Gastroesophageal sphincter (tissue), 3 donors: ENCODE measurements at regions not wholly inside any gene's neighbourhood (a gene's known extent, or its start where the extent isn't known, plus 50 kb on each side); places are given as distances from the start of the nearest gene placed in this dataset.

Experiments
- EP300 ChIP-seq: sonication (generic); formaldehyde crosslinking; IDR thresholded peaks from one replicate; pipeline ENCODE4 v1.6.1; 2017; ENCODE audit warnings: antibody characterized with exemption, mild to moderate bottlenecking
- POLR2AphosphoS5 ChIP-seq: sonication (generic); formaldehyde crosslinking; IDR thresholded peaks from one replicate; pipeline ENCODE4 v1.6.1; 2017; ENCODE audit warnings: antibody characterized with exemption
- TF ChIP-seq, protein P1 (sequence below), 4 experiments: fragments of 200-600 bp in 2 of 4; fragments of 450-650 bp in 2 of 4; sonication (generic) in 1 of 4; IDR thresholded peaks; one replicate each; pipeline ENCODE4 v1.5.1; 2017 to 2019; ENCODE audit warnings: antibody characterized with exemption in 4 of 4, mild to moderate bottlenecking in 2 of 4, moderate library complexity in 2 of 4

DNA sequence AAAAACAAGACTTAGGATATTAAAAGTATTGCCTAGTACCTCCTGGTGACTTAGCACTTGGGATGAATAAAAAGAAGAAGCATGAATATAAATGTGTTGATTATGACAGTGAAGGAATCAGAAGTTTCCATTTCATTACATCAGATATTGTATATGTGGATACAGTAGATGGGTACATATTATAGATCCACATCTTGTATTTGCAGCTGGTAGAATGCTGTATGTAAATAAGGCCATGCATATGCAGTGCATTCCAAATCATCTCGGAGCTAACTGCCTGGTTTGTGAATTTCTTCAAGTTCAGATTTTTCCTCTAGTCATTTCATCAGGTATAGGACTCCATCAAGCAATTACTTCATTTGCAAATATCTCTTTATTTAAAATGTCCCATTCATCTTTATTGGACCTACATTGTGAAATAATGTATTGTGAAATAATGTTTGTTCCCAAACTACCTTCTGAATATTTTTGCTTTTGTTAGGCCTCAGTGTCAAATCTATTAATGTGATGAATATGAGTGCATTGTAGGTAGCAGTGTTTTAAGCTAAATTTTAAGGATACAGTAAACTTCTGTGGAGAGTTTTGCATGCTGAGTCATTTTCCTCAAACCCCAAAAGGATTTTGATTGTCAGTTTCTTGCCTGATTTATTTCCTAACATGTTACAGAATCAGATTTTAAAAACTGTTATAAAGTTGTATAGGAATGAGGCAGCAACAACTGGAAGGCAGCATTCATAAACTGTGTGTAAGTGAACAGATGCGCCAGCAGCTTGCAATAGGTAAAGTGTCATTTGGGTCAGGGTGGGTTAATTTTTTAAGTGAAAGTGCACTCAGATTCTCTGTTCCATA, 370.8 kb upstream of the RIOK2 start:
- TF ChIP-seq, protein P1, sequence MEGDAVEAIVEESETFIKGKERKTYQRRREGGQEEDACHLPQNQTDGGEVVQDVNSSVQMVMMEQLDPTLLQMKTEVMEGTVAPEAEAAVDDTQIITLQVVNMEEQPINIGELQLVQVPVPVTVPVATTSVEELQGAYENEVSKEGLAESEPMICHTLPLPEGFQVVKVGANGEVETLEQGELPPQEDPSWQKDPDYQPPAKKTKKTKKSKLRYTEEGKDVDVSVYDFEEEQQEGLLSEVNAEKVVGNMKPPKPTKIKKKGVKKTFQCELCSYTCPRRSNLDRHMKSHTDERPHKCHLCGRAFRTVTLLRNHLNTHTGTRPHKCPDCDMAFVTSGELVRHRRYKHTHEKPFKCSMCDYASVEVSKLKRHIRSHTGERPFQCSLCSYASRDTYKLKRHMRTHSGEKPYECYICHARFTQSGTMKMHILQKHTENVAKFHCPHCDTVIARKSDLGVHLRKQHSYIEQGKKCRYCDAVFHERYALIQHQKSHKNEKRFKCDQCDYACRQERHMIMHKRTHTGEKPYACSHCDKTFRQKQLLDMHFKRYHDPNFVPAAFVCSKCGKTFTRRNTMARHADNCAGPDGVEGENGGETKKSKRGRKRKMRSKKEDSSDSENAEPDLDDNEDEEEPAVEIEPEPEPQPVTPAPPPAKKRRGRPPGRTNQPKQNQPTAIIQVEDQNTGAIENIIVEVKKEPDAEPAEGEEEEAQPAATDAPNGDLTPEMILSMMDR (IDR thresholded peaks at IDR 0.05) = no peak
- TF ChIP-seq POLR2AphosphoS5 (no peak), EP300 (no peak)
